Sigmoid colon (tissue), 4 donors: ENCODE measurements at regions not wholly inside any gene's neighbourhood (a gene's known extent, or its start where the extent isn't known, plus 50 kb on each side); places are given as distances from the start of the nearest gene placed in this dataset.

ENCODE experiments used
- EP300 ChIP-seq, 4 donors: sonication (generic); formaldehyde crosslinking; IDR thresholded peaks; one replicate each; pipeline ENCODE4 v1.6.1; 2017; ENCODE audit warnings: antibody characterized with exemption in 4 of 4
- POLR2A ChIP-seq, 2 donors: fragments of 450-650 bp; IDR thresholded peaks; one replicate each; pipeline ENCODE4 v1.6.1; 2016; ENCODE audit warnings: antibody characterized with exemption in 2 of 2, mild to moderate bottlenecking in 2 of 2, moderate library complexity in 2 of 2
- POLR2AphosphoS5 ChIP-seq, 4 donors: sonication (generic); formaldehyde crosslinking; IDR thresholded peaks; one replicate each; pipeline ENCODE4 v1.6.1; 2017; ENCODE audit warnings: antibody characterized with exemption in 4 of 4
- TF ChIP-seq, protein P1 (sequence below), 4 experiments: fragments of 450-650 bp in 3 of 4; fragments of 200-600 bp in 1 of 4; IDR thresholded peaks; one replicate each; pipeline ENCODE4 v1.5.1; 2016 to 2019; ENCODE audit warnings: antibody characterized with exemption in 4 of 4, mild to moderate bottlenecking in 3 of 4, moderate library complexity in 2 of 4

DNA sequence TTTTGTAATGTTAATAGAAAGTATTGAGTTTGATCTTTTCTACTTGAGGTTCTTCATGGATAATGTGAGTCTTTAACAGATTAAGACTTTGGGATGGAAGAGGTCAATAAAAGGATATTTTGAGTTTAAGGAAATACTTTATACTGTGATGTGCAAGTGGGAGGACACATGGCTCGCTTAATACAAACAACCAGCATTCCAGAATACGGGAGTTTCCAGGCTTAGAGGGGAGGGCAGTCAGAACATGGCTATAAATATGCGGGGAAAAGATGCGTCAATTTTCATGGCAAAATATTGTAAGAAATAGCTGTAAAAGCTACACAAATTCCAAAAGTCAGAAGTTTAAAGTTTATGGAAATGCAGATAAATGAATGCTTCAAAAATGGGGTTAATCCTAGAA is 192.3 kb downstream of the AASDH start:
- TF ChIP-seq POLR2A (IDR thresholded peaks at IDR 0.05), result no peak
- TF ChIP-seq, protein P1, sequence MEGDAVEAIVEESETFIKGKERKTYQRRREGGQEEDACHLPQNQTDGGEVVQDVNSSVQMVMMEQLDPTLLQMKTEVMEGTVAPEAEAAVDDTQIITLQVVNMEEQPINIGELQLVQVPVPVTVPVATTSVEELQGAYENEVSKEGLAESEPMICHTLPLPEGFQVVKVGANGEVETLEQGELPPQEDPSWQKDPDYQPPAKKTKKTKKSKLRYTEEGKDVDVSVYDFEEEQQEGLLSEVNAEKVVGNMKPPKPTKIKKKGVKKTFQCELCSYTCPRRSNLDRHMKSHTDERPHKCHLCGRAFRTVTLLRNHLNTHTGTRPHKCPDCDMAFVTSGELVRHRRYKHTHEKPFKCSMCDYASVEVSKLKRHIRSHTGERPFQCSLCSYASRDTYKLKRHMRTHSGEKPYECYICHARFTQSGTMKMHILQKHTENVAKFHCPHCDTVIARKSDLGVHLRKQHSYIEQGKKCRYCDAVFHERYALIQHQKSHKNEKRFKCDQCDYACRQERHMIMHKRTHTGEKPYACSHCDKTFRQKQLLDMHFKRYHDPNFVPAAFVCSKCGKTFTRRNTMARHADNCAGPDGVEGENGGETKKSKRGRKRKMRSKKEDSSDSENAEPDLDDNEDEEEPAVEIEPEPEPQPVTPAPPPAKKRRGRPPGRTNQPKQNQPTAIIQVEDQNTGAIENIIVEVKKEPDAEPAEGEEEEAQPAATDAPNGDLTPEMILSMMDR (IDR thresholded peaks at IDR 0.05), result no peak
- no peak for TF ChIP-seq EP300 (IDR thresholded peaks at IDR 0.05)
- TF ChIP-seq POLR2AphosphoS5 (IDR thresholded peaks at IDR 0.05), result no peak
